ENCODE measurements at regions not wholly inside any gene's neighbourhood (a gene's known extent, or its start where the extent isn't known, plus 50 kb on each side); places are given as distances from the start of the nearest gene placed in this dataset.
A peak's percentile ranks its signal among the peaks of the same experiment; 100 is the strongest.

- peak; percentile 89 for DNase-seq (ENCODE audit: low read depth)
- TF ChIP-seq, protein P1, sequence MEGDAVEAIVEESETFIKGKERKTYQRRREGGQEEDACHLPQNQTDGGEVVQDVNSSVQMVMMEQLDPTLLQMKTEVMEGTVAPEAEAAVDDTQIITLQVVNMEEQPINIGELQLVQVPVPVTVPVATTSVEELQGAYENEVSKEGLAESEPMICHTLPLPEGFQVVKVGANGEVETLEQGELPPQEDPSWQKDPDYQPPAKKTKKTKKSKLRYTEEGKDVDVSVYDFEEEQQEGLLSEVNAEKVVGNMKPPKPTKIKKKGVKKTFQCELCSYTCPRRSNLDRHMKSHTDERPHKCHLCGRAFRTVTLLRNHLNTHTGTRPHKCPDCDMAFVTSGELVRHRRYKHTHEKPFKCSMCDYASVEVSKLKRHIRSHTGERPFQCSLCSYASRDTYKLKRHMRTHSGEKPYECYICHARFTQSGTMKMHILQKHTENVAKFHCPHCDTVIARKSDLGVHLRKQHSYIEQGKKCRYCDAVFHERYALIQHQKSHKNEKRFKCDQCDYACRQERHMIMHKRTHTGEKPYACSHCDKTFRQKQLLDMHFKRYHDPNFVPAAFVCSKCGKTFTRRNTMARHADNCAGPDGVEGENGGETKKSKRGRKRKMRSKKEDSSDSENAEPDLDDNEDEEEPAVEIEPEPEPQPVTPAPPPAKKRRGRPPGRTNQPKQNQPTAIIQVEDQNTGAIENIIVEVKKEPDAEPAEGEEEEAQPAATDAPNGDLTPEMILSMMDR (conservative IDR thresholded peaks at IDR 0.05; ENCODE audit: control insufficient read depth, insufficient read depth, low read depth, low read length) = no peak
- H3K4me3 ChIP-seq (ENCODE audit: control insufficient read depth, low read depth, low read length) = no peak overlapping the region
Observed at GRCh38 chr6:19413323-19413722, 423.8 kb upstream of the ID4 start.

DNA sequence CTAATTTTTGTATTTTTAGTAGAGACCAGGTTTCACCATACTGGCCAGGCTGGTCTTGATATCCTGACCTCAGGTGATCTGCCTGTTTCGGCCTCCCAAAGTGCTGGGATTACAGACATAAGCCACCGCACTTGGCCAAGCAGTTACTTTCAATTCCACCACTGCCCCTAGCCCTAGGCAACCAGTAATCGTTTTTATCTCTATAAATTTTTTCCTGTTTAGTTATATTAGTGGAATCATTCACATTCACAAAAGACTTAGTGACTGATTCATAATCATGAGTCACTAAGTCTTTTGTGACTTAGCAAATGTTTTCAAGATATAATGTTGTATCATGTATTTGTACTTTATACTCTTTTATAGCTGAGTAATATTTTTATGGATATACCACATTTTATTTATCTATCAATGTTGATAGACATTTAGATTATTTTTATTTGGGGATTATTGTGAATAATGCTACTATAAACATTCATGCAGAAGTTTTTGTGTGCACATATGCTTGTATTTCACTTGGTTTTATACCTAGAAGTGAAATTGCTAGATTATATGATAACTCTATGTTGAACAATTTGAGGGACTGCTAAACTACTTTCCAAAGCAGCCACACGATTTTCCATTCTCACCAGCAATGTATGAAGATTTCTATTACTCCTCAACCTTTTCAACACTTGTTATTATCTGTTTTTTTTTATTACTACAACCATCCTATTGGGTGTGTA is 421.4 kb upstream of the ID4 start:
- no peak overlapping the region for H3K4me3 ChIP-seq (ENCODE audit: control insufficient read depth, low read depth, low read length)
- TF ChIP-seq, protein P1 (conservative IDR thresholded peaks at IDR 0.05; ENCODE audit: control insufficient read depth, insufficient read depth, low read depth, low read length) = no peak
- DNase-seq (ENCODE audit: low read depth) = peak; percentile 69

DNA sequence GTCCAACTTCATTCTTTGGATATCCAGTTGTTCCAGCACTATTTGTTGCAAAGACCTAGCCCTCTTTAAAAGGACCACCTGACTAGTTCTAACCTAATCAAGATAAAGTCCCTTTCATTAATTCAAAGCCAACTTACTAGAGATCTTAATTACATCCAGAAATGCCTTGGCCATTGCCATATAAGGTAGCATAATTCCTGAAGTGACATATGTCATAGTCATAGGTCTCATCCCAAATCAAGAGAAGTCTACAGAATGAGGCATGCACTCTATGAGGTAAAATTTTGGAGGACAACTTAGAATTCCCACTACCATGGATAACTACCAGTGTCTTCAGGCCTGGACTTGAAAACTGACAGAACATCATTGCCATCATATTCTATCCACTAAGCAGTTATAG is 420.4 kb upstream of the ID4 start:
- TF ChIP-seq, protein P1 (conservative IDR thresholded peaks at IDR 0.05; ENCODE audit: control insufficient read depth, insufficient read depth, low read depth, low read length) = no peak
- DNase-seq (ENCODE audit: low read depth) = no peak
- no peak overlapping the region for H3K4me3 ChIP-seq (ENCODE audit: control insufficient read depth, low read depth, low read length)

DNA sequence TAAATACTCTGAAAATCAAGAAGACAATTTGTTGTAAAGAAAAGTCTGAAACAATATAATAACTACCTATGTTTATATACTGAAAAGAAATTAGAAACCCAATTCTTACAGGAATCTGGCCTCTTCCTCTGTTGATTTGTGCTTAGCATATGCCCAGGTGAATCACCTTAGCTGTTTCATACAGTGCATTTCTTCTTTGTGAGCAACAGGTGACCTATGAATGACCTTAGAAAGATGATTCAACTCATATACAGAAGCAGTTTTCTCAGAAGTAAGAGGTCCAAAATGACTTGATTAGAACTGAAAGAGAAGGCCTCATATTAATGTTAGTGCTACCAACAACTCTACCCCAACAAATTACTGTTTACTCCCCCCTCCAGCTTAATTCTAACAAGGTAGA is 419.5 kb upstream of the ID4 start:
- TF ChIP-seq, protein P1 (conservative IDR thresholded peaks at IDR 0.05; ENCODE audit: control insufficient read depth, insufficient read depth, low read depth, low read length) = no peak
- no peak overlapping the region for H3K4me3 ChIP-seq (ENCODE audit: control insufficient read depth, low read depth, low read length)
- peak; percentile 80 for DNase-seq (ENCODE audit: low read depth)

DNA sequence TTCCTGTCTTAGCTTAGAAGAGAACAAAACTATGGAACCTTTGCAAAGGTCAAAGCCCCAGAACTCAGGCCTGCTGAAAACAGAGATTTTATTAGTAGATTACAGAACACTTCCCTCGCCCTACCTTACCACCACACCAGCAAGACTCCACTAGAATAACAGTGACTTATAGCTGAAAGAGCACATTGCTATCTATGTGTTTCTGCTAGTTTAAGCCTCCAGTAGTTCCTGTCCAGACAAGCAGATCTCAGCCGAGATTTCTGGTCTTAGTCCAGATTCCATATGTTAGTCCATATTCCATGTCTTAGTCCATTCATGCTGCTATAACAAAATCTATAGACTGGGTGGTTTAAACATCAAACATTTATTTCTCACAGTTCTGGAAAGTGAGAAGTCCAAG is 412.3 kb upstream of the ID4 start:
- TF ChIP-seq, protein P1 (conservative IDR thresholded peaks at IDR 0.05; ENCODE audit: control insufficient read depth, insufficient read depth, low read depth, low read length) = no peak
- DNase-seq (ENCODE audit: low read depth) = no peak
- no peak overlapping the region for H3K4me3 ChIP-seq (ENCODE audit: control insufficient read depth, low read depth, low read length)

DNA sequence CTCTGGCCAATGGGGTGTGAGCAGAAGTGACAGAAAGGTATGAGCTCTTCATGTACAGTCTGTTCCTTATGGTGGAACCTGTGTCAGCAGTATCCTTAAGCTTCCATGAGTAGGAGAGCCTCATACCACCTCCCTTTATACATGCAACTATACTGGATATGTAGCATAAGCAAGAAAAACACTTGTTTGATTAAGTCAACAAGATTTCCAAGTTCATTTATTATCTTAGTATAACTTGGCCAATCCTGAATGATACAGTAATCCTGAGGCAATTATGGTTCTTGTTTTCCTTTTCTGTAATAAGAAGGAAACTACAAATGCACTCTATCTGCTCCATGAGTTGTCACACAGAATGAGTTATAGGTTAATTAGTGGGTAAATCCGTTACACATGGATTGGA is 409.6 kb upstream of the ID4 start:
- TF ChIP-seq, protein P1 (conservative IDR thresholded peaks at IDR 0.05; ENCODE audit: control insufficient read depth, insufficient read depth, low read depth, low read length) = no peak
- no peak for DNase-seq (ENCODE audit: low read depth)

More for the DNA sequence above, 409.6 kb upstream of the ID4 start:
- no peak overlapping the region for H3K4me3 ChIP-seq (ENCODE audit: control insufficient read depth, low read depth, low read length)

Measured in fibroblast of mammary gland (primary cell).